ENCODE measurements at regions not wholly inside any gene's neighbourhood (a gene's known extent, or its start where the extent isn't known, plus 50 kb on each side); places are given as distances from the start of the nearest gene placed in this dataset.

DNA sequence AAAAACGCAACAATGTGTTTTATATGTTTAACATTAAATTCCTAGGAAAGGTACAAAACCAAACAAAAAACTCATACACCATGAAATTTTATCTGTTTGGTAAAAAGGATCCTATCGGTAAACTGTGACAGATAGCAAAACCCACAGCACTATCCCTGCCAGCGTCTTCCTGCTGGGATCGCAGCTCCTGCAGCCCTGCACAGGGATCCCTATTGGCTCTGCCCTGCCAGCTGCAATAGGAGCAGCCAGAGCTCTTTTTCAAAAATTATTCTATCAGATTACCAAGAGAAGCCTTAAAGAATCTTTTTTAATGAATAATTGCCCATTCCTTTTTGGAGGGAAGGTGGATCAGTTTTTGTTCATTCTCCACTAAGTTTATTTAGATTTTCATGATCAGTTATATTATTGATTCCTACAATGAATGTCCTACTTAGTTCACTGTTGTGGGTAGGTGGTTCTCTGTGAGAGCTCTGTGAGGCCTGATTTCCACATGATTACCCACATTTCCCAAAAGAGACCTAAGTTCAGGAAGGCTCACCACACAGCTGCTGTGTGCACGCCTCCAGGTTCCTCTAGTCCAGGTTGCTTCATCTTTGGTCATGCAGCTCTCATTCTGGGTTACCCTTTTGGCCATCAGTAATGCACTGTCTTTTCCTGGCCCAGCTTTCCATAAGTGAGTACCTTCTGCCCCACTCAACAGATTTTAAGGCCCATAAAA lies 293.8 kb downstream of the FRK start:
- H3K27ac Mint-ChIP-seq (ENCODE audit: unreplicated experiment), result no peak overlapping the region
- peaks cover 3% of the 10 kb centered on the region for H3K9me3 Mint-ChIP-seq (ENCODE audit: low read depth, unreplicated experiment)
- intact Hi-C loops (cut with micrococcal nuclease; ENCODE audit: unreplicated experiment), result no loop called here
- H3K27me3 Mint-ChIP-seq (ENCODE audit: unreplicated experiment), result no peaks in the 10 kb centered on the region
- CTCF ChIA-PET, result no interaction called here
- TF ChIP-seq, protein P1, sequence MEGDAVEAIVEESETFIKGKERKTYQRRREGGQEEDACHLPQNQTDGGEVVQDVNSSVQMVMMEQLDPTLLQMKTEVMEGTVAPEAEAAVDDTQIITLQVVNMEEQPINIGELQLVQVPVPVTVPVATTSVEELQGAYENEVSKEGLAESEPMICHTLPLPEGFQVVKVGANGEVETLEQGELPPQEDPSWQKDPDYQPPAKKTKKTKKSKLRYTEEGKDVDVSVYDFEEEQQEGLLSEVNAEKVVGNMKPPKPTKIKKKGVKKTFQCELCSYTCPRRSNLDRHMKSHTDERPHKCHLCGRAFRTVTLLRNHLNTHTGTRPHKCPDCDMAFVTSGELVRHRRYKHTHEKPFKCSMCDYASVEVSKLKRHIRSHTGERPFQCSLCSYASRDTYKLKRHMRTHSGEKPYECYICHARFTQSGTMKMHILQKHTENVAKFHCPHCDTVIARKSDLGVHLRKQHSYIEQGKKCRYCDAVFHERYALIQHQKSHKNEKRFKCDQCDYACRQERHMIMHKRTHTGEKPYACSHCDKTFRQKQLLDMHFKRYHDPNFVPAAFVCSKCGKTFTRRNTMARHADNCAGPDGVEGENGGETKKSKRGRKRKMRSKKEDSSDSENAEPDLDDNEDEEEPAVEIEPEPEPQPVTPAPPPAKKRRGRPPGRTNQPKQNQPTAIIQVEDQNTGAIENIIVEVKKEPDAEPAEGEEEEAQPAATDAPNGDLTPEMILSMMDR (IDR thresholded peaks at IDR 0.05; ENCODE audit: unreplicated experiment), result no peak
- no TSS peak for BruUV-seq (replicated peaks)
- H3K4me3 Mint-ChIP-seq (ENCODE audit: low read depth, unreplicated experiment), result no peak overlapping the region
- H3K4me1 Mint-ChIP-seq (ENCODE audit: low read depth, unreplicated experiment), result no peaks in the 10 kb centered on the region
- H3K36me3 Mint-ChIP-seq (ENCODE audit: insufficient read depth, unreplicated experiment), result no peaks in the 10 kb centered on the region
- no peak for DNase-seq

GRCh38 chr6:115765966-115766365 lies 294.7 kb downstream of the FRK start:
- no peak overlapping the region for H3K27ac Mint-ChIP-seq (ENCODE audit: unreplicated experiment)
- no peak for DNase-seq
- TF ChIP-seq, protein P1 (IDR thresholded peaks at IDR 0.05; ENCODE audit: unreplicated experiment), result no peak
- H3K36me3 Mint-ChIP-seq (ENCODE audit: insufficient read depth, unreplicated experiment), result no peaks in the 10 kb centered on the region
- no TSS peak for BruUV-seq (replicated peaks)
- H3K9me3 Mint-ChIP-seq (ENCODE audit: low read depth, unreplicated experiment), result peaks cover 3% of the 10 kb centered on the region
- intact Hi-C loops (cut with micrococcal nuclease; ENCODE audit: unreplicated experiment), result no loop called here
- no peak overlapping the region for H3K4me3 Mint-ChIP-seq (ENCODE audit: low read depth, unreplicated experiment)
- H3K27me3 Mint-ChIP-seq (ENCODE audit: unreplicated experiment), result no peaks in the 10 kb centered on the region
- CTCF ChIA-PET, result no interaction called here
- no peaks in the 10 kb centered on the region for H3K4me1 Mint-ChIP-seq (ENCODE audit: low read depth, unreplicated experiment)

DNA sequence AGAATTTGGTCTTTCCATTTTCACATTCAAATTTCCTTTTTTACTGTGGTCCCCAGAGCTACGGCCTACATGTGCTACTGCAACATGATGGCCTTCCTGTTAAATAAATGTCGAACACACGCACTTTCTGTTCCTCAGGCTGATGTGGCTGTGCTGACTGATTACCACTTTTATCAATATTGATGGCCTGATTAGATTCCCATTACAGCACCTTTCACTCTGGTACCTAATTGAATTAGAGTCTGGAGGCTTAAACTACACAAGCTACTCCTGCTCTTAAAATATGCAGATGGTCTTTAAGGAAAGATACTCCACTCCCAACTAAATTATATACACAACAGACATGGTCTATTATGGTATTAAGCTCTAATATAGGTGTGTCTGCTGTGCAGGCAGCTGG lies 301.6 kb downstream of the FRK start:
- H3K4me3 Mint-ChIP-seq (ENCODE audit: low read depth, unreplicated experiment), result no peak overlapping the region
- TF ChIP-seq, protein P1 (IDR thresholded peaks at IDR 0.05; ENCODE audit: unreplicated experiment), result no peak

DNA sequence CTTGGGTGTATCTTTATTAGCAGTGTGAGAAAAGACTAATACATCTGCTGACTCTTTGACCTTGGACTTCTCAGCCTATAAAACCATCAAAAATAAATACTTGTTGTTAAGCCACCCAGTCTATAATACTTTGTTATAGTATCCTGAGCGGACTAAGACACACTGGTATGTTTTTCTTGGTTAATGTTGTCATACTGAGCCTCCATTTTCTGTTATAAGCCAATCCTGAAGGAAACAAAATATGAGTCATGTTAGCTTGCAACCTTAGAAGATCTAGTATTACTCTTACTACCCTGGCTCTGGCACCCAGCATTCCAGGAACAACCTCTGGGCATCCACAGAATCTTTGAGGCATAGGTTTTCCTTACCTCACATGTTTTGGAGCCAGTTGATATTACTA lies 307.2 kb downstream of the FRK start:
- no peak overlapping the region for H3K27ac Mint-ChIP-seq (ENCODE audit: unreplicated experiment)
- no peaks in the 10 kb centered on the region for H3K36me3 Mint-ChIP-seq (ENCODE audit: insufficient read depth, unreplicated experiment)
- no peak for DNase-seq
- BruUV-seq (replicated peaks), result no TSS peak
- no peaks in the 10 kb centered on the region for H3K27me3 Mint-ChIP-seq (ENCODE audit: unreplicated experiment)
- no peaks in the 10 kb centered on the region for H3K9me3 Mint-ChIP-seq (ENCODE audit: low read depth, unreplicated experiment)
- no peaks in the 10 kb centered on the region for H3K4me1 Mint-ChIP-seq (ENCODE audit: low read depth, unreplicated experiment)
- TF ChIP-seq, protein P1 (IDR thresholded peaks at IDR 0.05; ENCODE audit: unreplicated experiment), result no peak
- intact Hi-C loops (cut with micrococcal nuclease; ENCODE audit: unreplicated experiment), result no loop called here
- no peak overlapping the region for H3K4me3 Mint-ChIP-seq (ENCODE audit: low read depth, unreplicated experiment)
- CTCF ChIA-PET, result no interaction called here

More for the DNA sequence above, 301.6 kb downstream of the FRK start:
- no peaks in the 10 kb centered on the region for H3K36me3 Mint-ChIP-seq (ENCODE audit: insufficient read depth, unreplicated experiment)
- intact Hi-C loops (cut with micrococcal nuclease; ENCODE audit: unreplicated experiment), result no loop called here
- peaks cover 3% of the 10 kb centered on the region for H3K9me3 Mint-ChIP-seq (ENCODE audit: low read depth, unreplicated experiment)
- CTCF ChIA-PET, result no interaction called here
- H3K27me3 Mint-ChIP-seq (ENCODE audit: unreplicated experiment), result no peaks in the 10 kb centered on the region
- no TSS peak for BruUV-seq (replicated peaks)
- no peak for DNase-seq
- H3K27ac Mint-ChIP-seq (ENCODE audit: unreplicated experiment), result no peak overlapping the region
- H3K4me1 Mint-ChIP-seq (ENCODE audit: low read depth, unreplicated experiment), result no peaks in the 10 kb centered on the region

Measured in Calu3 (cell line).